Skin of body (tissue), 1 donor: ENCODE measurements at regions not wholly inside any gene's neighbourhood (a gene's known extent, or its start where the extent isn't known, plus 50 kb on each side); places are given as distances from the start of the nearest gene placed in this dataset.

Experiments used
- DNase-seq: peaks from one replicate; lab custom pipeline; 2025; lab: John Stamatoyannopoulos, UW

DNA sequence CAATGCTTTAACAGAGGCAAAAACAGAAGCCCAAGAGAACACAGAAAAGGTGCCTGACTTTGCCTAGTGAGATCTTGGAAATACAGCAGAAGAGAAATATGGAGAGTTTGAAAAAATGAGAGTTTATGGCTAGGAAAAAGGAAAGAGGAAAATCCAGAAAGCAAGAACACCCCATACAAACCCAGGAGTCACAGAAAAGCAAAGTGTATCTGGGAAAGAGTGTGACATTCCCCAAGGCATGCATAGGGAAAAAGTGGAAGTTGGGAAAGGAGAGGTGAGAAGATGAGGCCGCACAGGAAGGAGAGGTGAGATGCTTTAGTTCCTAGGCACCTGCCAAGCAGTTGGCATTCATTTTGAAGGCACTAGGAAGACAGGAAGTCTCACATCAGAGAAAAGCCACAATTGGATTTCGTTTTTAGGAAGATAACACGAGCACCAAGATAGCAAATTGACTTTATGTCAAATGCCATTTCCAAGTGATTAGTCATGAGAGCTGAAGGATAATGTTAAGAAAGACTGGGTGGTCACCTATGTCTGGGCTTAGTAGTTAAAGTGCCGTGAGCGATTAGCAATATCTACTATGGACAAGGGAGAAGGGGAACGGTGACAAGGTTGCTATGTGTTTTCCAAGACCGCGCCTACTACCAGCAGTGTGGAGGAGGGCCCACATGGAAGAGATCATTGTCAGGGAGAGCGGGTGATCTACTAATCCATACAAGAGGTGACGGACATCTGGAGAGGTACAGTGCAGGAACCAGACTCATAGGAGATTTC lies 224.1 kb upstream of the PARD3B start:
- no peak for DNase-seq

- DNase-seq: no peak
These were observed 223.1 kb upstream of the PARD3B start for GRCh38 chr2:204321910-204322751.

GRCh38 chr2:204325468-204325867 lies 219.8 kb upstream of the PARD3B start:
- DNase-seq: peak; percentile 87

GRCh38 chr2:204328373-204328772 lies 216.9 kb upstream of the PARD3B start:
- no peak for DNase-seq

DNA sequence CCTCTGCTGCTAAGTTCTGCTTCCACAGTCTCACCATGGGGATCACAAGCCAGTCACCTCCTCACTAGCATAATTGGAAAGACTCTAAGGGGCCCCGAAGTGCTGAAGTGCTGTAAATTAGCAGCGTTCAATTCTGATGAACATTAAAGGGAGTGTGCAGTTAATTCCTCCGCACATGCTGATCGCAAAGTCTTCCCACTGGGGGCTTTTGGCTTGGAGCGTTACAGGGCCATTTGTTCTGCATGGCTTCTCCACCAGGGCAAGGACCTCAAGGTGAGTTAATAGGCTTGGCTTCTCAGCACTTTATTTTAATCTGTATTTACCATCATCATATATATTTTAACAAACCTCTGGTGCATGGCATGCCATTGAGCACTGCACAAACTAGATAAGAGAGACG lies 216.3 kb upstream of the PARD3B start:
- no peak for DNase-seq

GRCh38 chr2:204329532-204329931 lies 215.7 kb upstream of the PARD3B start:
- no peak for DNase-seq

DNA sequence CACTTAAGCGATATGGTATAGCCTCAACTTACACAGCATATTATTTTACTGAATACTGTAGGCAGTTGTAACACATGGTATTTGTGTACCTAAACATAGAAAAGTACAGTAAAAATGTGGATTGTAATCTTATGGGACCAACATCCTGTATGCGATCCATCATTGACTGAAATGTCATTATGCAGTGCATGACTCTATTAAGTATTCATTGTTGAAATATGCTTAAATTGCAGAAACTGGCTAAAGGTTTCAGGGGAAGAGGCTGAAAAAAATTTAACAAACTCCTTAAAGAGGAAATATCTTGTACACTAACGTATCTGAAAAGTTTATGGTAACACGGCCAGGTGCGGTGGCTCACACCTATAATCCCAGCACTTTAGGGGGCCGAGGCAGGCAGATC lies 214.1 kb upstream of the PARD3B start:
- no peak for DNase-seq

DNA sequence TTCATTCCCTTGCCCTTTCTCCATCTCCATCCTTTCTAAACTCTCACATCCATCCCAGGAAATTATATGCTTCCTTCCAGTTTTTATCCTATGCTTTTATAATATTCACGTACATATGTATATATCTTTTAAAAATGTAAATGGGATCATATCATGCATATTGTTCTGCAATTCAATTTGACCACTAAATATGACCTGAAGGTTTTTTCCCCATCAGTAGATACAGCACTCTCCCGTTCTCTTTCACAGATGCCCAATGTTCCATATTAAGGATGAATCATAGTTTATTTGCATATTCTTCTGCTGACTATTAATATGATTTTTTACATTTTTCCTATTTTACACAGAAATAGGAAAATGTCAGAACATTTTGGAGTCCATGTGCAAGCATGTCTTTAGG lies 213.3 kb upstream of the PARD3B start:
- DNase-seq: no peak

DNA sequence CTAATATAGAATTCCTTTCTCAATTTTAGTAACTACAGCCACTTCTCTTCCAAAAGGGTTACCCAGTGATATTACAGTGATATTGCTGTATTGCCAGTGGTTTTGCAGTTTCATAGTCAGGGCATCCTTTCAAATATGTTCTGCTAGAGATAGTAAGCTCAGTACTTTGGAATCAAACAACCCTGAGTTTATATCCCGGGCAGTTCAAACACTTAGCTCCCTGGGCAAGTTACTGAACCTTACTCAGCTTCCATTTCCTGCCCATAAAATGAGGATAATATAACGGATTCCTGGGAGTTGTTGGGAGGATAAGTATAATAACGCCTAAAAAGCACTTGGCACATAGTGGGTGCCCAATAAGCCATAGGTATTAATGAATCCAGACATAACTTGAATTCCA lies 212.6 kb upstream of the PARD3B start:
- DNase-seq: no peak

DNA sequence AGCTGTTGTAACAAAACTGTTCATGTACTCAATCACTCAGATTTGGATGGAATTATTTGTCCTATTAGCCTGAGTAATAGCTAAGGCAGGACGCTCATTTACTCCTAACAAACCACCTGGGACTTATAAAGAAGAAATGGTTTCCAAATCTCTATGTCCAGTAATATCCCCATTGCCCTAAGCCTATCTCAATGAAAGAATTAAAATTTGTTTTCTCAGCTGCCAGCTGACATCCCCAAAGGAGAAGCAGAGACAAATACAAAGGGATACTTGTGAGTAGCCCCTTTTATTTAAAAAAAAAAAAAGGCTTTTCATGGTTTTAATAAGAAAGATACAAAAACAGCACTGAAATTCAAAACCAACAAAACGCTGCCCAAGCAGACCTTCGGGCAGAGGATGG lies 211.4 kb upstream of the PARD3B start:
- DNase-seq: no peak

- DNase-seq: no peak
These were observed 209.7 kb upstream of the PARD3B start for GRCh38 chr2:204335451-204336058.

- DNase-seq: no peak
These were observed 209.0 kb upstream of the PARD3B start for GRCh38 chr2:204336153-204336744.

DNA sequence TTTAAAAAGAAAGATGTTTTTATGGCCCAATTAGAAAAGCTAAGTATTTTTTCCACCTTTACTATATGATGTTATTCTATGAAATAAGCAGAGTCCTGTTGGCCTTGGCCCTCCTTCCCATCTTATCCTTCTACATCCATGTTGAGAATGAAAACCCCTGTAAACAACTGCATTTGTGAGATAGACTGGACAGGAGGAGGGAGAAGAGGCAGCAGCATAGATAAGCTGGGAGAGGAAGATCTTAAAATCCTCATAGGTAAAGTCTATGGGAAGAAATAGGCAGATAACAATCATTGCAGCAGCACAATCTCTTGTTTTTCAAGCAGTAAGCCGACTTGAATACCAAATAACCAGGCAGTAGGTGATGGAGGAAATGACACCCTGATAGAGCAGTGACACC lies 207.6 kb upstream of the PARD3B start:
- no peak for DNase-seq

GRCh38 chr2:204339212-204339715 lies 206.0 kb upstream of the PARD3B start:
- no peak for DNase-seq

DNA sequence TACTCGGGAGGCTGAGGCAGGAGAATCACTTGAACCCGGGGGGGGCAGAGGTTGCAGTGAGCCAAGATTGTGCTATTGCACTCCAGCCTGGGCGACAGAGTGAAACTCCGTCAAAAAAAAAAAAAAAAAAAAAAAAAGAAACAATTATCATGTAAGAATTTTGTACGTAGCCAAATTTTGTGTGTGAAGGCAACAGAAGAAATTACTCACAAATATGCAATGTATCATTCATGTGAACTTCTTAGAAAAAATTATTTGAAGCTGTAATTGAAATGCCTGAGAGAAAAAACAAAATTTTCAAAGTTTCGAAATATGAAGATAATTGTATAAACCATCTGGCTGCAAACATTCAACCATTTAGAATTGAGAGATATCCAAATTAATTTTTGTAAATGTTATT lies 204.8 kb upstream of the PARD3B start:
- DNase-seq: no peak

DNA sequence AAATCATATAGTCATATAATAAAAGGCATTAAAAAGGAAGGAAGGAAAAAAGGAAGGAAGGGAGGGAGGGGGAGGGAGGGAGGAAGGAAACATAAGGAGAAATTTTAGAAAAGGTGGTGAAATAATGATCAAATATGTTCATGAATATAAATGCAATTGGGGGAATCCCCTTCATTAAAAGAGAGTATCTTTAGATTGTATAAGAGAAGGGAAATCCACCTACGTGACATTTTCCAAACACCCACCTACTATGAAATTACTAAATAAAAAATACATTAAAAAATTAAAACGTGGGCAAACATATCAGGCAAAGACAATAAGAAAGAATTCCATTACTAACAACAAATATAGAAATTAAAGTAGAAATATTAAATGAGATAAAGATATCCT lies 203.4 kb upstream of the PARD3B start:
- no peak for DNase-seq

- DNase-seq: no peak
These were observed 201.6 kb upstream of the PARD3B start for GRCh38 chr2:204343685-204344084.

DNA sequence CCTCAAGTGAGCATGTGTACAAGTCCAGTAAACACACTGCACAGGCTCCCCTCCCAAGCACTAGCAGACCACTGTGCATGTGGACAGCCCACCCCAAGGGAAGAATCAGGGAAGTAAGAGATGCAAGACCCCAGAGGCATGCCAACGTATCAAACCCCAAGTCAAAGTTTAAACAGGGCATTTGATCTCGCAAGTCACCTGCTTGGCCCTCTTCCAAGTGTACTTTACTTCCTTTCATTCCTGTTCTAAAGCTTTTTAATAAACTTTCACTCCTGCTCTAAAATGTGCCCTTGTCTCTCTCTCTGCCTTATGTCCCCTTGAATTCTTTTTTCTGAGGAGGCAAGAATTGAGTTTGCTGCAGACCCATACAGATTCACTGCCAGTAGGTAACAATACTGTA lies 201.2 kb upstream of the PARD3B start:
- no peak for DNase-seq

GRCh38 chr2:204346906-204347305 lies 198.4 kb upstream of the PARD3B start:
- DNase-seq: no peak

GRCh38 chr2:204353823-204354222 lies 191.5 kb upstream of the PARD3B start:
- DNase-seq: no peak

DNA sequence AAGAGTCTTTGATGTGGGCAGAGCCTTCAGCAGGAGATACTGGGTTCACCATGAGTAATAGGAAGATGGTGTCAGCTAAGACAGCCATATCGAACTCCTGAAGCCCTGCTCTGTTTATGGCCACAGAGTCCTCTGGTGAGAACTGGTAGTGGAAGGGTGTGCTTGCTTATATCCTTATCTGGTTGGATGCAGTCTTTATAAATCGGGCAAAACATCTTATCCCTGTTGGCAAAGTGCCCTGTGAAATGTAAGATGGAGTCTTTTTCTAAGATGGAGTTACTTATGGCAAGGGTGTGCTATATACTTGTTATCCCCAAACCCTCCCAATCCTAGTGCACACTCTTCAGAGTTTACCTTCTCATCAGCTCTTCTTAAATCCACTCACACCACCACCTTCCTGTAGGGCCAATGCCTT lies 190.8 kb upstream of the PARD3B start:
- no peak for DNase-seq

- DNase-seq: no peak
These were observed 189.6 kb upstream of the PARD3B start for GRCh38 chr2:204355688-204356087.
